COR-L47 (cell line): ENCODE measurements at regions not wholly inside any gene's neighbourhood (a gene's known extent, or its start where the extent isn't known, plus 50 kb on each side); places are given as distances from the start of the nearest gene placed in this dataset.

Experiments used
- DNase-seq: peaks from one replicate; lab custom pipeline; 2025; lab: John Stamatoyannopoulos, UW

DNA sequence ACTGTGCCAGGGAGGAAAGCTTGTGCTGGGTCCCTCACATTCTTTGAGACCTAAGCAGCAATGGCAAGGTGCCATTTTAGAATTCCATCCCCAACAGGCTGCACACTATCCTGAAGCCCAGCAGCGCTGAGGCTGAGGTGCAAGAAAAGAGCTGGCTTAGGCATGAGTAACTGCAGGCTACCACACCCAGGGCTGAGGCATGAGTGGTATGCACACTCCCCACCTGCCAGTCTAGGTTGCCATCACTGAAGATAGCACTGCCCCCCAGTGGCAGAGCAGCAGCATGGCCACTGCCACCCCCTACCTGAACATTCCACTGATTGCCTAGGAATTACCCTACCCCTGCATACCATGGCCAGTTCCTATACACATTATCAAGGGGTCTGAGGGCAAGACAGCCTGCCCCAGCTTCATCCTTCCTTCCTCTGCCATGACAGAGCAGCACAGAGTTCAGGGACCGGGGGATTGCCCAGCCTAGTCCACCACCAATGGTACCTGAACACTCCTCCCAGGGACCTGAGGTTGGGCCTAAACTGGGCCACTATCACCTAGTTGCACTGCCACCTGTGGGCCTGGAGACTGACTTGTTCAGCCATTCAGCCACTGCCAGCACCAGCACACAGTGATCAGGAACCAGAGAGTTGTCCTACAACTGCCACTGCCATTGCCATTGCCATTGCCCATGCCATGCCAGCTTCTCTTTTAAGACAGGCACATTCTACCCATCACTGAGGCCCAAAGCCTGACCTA lies 129.8 kb downstream of the SATB1 start:
- DNase-seq: no peak

DNA sequence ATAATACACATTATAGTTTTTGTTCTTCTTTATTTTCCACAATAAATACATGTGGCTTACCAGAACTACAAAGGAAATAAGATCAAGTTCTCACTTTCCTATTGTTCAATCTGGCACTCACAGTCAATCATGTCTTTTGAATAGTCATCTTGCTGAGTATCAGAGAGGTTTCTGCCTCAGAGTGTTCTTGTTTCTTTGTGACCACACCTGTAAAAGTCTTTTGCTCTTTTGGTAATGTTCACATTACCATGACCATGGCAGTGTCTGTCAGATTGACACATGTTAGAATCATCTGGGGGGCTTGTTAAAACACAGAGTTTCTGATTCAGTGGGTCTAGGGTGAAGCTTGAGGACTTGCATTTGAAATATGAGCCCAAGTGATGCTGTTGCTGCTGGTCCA lies 135.0 kb downstream of the SATB1 start:
- no peak for DNase-seq

DNA sequence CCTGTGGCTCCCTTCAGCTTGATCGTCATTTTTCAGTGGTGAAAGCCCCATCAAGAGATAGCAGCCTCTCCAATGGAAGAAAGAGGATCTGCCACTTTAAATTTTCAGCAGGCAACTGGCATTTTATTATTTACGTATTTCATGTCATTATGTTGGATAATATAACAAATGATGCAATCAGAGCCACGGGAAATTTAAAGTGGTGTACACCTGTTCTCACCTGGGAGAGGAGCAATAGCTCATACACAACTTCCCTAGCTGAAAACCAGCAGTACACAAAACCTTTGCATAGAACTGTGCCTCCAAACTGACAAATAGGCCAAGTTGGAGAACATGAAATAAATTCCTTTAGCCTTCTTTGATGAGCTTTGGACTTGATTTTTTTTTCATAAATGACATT lies 136.9 kb downstream of the SATB1 start:
- no peak for DNase-seq

DNA sequence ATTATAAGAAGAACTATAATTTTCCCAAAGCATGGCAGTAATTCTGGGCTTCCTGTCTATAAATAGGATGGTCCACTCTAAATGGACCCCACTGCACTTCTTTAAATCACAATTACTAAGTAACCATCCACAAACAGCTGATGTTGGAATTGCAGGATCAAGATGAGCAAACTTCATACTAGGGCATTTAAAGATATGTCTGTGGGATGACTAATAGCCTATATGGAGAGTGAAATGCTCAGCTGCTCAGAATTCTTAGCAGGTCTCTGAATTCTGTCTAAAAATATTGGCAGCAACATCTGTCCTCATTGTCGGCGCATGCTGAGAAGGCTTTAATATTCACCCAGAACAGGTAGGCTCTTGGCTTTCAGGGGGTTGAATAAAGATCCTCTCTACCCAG lies 140.4 kb downstream of the SATB1 start:
- no peak for DNase-seq

DNA sequence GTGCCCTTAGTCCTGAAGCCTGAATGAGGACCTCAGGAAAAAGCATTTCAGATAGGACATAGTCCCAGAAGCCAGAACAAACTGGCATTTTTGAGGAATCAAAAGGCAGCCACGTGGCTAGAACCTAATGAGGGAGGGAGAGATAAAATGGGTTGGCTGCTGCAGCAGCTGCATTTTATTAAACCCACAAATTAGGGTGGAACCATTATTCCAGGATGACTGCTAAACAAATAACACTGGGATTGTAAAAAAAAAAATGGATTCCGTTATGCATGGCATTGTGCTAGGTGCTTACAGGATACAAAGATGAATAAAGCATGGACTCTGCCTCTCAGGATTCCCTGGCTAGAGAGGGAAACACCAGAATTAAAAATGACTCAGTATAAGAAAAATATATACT lies 141.5 kb downstream of the SATB1 start:
- DNase-seq: no peak

DNA sequence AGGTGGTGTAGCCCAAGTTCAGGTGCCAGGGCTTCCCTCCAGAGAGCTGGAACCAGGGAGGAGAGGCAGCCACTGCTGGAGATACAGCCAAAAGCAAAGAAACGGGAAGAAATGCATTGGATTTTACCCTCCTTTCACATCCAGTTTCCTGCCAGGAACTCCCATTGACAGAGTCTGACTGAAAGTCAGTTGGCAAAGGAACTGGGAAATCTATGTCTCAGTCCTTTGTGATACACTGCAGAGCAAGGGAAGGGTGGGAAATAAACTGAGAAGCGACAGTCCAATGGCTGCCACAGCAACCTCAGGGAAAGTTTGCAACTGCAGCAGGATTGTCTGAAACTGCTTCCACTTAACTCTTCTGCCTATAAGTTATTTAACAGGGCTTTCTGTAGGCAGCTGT lies 142.6 kb downstream of the SATB1 start:
- no peak for DNase-seq

DNA sequence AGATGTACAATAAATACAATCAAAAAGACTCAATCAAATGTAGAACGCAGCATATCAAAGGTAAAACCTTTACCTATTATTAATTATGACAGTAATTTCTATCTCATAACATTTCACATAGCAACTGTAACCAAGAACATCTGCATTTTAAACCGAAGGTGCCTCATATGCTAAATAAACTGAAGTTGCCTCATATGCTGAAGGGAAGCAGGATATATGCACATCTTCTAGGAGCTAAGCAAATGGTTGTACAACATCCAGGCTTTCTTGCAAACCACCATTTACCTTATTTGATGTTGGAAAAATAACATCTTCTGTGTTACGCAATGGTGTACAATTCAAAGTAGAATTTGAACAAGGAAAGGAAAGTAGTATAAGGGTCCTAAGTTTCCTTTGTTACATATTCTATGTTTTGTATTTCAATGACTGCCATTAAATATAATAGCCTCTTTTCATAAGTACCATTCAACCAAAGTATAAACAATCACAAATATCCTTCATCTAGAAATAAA lies 145.9 kb downstream of the SATB1 start:
- DNase-seq: no peak

DNA sequence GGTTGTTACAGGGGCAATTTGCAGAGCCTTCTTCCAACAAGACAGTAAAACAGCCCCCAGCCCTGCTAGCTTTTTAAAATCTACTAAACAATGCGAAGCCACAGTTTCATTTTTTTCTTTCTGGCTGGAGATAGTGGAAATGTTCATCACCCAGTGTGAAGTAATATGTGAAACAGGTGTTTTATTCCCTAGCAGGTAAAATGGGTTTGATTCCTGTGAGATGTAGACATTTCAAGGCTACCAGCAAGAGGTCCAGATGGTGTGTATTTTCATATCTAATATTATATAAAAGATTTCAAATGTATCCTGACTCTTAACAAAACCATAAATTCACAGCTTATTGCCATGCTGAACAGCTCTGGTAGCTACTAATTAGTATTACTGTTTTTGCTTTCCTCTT lies 160.3 kb downstream of the SATB1 start:
- DNase-seq: no peak

DNA sequence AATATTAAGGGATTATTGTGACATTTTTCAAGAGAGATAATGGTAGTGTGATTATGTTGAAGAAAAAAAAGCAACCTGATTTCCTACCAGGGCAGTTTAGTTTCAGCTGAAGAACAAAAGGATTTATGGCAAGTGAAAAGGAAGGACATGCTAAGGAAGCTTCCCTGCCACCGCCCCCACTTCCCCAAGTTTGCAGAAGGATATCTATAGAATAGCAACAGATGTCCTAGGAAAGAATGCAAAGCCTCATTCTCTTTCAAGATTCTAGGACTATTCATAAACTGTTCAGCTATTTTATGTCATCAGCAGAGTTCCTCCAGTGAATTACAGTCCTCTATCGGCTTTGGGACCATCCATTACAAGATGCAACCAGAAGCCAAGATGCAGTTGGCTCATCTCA lies 160.8 kb downstream of the SATB1 start:
- DNase-seq: no peak

DNA sequence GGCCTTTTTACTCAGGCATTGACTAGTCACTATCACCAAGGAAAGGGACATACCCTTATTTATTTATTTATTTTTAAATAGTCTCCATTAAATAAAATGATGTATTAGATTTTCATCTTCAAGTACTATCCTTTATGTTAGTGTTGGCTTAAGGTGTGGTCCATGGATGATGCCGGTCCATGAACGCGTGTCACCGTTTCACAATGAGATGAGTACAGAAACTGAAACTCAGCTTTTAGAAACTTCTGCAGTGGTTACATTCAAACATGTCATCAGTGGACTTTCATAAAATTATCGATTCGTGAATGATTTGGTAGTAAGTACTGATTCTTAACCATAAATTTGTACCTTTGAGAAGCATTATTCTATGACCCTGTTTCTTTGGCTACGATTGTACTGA lies 166.6 kb downstream of the SATB1 start:
- no peak for DNase-seq

DNA sequence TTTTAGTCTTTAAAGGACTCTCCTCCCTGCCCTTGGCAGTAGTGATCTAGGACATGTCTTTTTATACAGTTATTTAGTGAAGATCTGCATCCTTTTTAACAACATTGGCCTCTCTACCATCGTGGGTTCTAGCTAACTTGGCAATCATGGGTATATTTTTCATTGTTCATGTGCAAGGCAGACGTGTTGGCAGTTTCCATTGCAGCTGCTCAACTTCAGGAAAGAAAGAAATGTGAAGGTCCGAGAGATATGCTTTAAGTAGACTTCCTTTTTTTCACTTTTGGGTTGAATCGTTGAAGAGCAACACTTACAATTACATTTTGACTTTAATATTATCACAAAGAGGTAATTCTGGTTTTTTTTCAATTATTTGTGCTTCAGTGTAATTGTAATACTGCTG lies 172.6 kb downstream of the SATB1 start:
- no peak for DNase-seq

DNA sequence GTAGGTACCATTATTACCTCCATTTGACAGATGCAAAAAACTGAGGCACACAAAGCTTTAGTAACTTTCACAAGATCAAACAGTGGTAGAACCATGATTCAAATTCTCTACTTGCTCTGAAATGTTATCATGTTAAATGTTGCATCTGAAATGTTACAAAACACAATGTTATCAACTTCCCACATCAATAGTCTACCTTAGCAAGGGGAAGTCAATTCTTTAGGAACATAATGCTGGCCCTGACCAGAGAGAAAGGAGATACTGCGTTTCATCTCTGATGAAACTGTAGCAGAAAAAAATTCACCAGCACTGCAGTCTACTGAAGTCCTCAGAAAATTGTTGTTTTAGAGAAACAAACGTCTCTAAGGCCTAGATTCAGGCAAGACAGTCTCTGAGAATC lies 174.1 kb downstream of the SATB1 start:
- DNase-seq: no peak

DNA sequence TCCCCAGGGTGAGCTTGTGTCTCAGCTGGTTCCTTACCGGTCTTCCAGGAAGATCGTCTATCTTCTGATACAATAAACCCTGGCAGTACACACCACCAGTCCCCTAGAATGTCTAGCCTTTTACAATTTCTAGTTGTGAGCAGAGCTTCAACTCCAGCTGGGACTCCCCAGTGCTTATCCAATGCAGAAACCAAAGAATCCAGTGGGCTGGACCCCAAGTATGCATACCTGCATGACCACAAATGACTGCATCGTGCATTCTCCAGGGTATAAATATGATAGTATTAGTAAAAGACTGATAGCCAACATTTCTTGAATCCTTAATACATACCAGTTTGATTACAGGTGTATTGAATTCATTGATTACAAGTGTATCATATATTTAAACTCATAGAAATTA lies 176.0 kb downstream of the SATB1 start:
- DNase-seq: no peak

DNA sequence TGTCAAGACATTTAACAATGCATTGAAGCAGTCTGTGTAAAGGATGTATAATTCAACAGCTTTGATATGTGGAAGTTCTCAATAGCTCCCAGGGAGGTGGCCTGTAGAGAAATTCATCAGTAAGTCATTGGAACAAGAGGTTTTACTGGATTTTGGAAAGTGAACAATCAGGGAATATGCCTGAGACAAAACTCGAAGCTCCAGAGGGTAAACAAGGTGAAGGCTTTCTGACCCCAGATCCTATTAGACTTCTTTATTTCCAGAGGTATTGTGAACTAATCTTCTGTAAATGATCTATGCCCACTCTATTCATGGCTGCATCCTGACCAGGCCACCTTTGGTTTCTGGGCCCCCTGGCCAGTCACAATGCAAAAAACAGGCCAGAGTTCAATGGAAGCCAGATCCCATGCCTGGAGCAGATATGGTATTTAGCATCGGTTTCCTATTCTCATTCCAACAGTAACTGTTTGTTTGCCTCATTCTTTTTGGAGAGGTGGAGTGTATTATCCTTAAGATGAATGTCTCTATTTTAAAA lies 177.3 kb downstream of the SATB1 start:
- DNase-seq: no peak

DNA sequence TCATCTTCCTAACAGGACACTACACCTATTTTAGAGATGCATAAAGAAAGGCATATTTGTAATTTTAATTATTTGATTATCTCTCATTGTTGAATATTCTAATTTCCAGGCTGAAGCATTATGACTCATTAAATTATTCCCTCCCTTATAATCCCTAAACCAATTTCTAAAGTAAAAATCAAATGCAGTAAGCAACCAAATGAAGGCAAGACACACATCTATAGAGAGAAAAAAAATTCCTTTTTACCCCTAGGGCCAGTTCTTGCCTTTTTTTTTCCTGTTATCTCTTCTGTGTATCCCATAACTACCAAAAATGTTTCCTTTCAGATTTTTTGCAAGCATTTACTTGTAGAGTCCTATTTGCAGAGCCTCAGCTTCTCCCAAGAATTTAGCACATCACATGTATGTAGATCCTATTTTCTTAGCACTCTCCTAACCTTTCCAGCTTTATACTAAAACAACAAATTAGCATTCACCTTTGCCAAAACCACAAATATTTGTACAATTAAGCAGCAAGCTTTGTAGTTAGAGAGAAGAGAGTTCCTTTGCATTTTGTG lies 177.9 kb downstream of the SATB1 start:
- DNase-seq: no peak

DNA sequence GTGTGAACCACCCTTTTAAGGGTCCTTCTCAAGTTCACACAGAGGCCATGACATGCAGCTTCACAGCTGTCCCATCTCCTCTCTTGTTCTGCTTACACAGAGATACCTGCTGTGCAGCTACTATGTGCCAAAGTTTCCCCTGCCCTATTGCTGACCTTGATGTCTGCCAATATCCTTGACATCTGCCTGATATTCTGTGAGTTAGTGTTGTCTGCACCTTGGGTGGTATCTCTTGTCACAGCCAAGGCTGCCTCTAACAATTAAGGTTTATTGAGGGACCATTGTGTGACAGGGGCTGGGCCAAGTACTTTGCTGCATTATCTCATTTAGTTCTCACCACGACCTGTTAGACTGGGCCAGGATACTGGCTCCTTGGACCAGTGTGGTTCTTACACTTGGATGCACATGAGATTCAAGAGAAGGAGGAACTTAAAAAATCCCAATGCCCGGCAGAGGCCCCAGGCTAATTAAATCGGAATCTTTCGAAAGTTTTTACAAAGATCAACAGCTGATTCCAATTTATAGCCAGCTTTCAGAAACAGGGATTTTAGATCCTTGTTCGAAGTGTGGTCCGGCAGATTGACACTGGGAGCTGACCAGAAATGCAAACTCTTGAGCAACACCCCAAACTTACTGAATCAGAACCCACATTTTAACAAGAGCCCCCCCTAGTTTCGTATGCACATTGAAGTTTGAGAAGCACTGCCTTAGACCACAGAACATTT lies 178.6 kb downstream of the SATB1 start:
- DNase-seq: no peak

DNA sequence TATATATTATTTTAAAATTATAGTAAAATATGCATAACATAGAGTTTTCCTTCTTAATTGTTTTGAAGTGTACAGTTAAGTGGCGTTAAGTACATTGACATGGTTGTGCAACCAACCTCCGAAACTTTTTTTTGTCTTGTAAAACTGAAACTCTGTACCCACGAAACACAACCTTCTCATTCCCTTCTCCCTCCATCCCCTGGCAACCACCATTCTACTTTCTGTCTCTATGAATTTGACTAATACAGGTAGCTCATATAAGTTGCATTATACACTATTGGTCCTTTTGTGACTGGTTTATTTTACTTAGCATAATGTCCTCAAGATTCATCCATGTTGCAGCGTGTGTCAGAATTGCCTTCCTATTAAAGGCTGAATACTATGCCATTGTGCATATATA lies 179.4 kb downstream of the SATB1 start:
- DNase-seq: no peak

DNA sequence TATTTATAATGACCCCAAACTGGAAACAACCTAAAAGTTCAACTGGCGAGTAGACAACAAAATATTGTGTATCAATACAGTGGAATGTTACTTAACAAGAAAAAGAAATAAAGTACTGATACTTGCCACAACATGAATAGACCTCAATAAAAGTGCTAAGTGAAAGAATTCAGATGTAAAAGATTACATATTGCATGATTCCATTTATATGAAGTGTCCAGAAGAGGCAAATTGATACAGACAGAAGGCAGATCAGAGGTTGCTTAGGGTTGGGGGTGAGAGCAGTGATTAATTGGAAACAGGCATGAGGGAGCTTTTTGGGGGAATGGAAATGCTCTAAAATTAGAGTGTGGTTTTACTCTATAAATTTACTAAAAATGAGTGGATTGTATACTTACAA lies 183.3 kb downstream of the SATB1 start:
- no peak for DNase-seq

DNA sequence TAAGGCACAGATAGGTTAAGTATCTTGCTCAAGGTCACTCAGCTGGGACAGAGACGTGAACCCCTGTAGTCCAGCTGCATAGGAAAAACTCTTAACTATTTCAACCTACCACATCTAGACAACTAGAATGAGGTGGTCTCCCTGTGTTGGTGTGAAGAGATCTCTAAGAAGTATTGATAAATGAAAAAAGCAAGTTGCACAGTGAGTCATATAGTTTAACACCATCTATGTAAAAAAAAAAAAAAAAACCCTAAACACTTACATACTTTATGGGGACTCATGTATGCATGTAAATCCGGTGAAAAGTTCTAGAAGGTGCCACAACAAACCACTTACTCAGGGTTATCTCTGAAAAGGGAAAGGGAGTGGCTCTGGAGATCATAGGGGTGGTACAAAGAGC lies 185.5 kb downstream of the SATB1 start:
- no peak for DNase-seq

DNA sequence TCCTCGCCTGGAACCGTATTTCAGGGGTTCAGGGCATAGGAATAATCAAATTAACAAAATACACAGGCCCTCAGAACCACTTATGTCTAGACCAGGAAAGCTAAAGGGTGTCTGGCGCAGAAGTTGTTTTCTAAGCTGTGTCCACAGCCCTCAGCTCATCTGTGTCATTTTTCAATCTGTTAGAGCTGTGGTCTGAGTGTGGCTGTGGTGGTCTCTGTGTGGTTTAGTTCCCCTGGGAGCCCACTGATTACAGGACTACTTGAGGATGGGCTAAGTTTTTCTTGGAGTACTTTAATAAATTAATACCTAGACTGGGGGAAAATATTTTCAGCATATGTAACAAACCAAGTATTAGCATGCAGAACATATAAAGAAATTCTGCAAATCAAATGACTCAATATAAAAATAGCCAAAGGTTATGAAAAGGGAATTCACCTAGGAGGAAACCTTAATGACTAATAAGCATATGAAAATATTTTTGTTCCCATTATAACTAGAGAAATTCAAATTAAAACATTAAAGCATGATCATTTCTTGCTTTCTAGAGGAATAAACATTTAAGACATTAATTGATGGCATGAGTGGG lies 186.3 kb downstream of the SATB1 start:
- no peak for DNase-seq

DNA sequence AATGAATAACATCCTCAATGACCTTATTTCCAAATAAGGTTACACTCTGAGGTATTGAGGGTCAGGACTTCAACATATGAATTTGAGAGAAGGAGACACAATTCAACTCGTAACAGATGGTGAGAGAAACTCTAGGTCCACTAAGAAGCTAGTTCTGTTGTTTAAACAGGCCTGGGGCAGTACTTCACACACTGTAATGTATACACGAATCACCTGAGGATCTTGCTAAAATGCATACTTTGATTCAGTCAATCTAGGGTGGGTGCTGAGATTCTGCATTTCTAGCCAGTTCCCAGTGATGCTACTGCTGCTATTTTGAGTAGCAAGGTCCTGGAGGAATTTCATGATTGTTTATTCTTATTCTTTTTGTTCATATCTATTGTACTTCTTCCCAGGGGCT lies 186.8 kb downstream of the SATB1 start:
- no peak for DNase-seq

DNA sequence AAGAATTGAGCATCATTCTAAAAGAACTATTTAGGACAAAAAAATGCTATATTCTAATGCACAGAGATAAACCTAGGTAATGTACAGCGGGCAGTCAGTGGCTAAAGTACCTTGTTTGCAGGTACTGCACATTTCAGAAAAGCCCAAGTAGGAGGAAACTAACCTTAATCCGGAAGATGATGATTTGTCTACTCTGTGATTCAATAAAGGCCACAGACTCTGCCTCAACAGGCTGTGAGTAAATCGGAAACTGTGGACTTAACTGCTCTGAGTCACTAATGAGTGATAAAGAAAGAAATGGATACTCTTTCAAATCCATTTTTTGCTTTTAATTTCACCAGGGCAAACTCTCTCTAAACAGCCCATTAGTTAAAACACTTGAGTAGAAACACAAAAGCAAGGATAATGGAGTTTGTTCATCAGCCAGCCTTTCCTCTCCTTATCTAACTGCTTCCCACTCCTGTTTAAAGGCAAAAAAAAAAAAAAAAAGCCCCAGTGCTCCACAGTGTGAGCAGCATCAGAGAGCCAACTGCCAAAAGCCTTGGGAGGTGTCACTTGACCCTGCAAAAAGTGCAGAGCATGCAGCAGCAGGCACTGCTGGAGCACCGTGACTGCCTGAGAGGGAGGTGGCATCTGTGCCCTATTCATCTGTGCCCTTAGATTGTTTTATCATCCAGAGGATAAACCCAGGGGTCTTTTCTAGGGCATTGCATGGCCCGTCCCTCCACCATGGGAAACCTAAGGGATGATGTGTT lies 187.7 kb downstream of the SATB1 start:
- no peak for DNase-seq
